ENCODE measurements at regions not wholly inside any gene's neighbourhood (a gene's known extent, or its start where the extent isn't known, plus 50 kb on each side); places are given as distances from the start of the nearest gene placed in this dataset.

DNA sequence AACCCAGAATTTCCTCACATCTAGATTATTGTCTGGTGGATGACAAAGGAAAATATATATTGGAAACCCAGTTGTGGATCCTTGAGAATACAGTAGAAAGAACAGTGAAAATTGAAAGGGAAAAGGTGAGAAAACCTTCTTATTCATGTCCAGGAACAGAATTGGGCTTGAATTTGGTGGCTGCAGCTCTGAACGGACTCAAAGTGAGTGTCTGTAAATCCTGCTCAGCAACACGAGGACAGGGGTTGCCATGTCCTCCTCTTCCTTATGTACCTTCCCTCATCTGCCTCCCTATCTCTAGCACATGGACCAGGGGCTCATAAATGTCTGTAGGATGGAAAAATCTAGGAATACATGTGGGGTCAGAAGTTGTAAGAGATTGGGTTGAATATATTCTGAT is 152.2 kb downstream of the RPIA start:
- TF ChIP-seq, protein P1, sequence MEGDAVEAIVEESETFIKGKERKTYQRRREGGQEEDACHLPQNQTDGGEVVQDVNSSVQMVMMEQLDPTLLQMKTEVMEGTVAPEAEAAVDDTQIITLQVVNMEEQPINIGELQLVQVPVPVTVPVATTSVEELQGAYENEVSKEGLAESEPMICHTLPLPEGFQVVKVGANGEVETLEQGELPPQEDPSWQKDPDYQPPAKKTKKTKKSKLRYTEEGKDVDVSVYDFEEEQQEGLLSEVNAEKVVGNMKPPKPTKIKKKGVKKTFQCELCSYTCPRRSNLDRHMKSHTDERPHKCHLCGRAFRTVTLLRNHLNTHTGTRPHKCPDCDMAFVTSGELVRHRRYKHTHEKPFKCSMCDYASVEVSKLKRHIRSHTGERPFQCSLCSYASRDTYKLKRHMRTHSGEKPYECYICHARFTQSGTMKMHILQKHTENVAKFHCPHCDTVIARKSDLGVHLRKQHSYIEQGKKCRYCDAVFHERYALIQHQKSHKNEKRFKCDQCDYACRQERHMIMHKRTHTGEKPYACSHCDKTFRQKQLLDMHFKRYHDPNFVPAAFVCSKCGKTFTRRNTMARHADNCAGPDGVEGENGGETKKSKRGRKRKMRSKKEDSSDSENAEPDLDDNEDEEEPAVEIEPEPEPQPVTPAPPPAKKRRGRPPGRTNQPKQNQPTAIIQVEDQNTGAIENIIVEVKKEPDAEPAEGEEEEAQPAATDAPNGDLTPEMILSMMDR (conservative IDR thresholded peaks at IDR 0.05; ENCODE audit: low read depth in 2 of 2): no peak
- TF ChIP-seq ZNF114 (CRISPR knock-in tag; IDR thresholded peaks at IDR 0.05) (no peak), CREB1 (CRISPR knock-in tag; IDR thresholded peaks at IDR 0.05; ENCODE audit: low read depth) (no peak), EZH2 (IDR thresholded peaks at IDR 0.05; ENCODE audit: low read depth, unreplicated experiment) (no peak), POLR2AphosphoS5 (IDR thresholded peaks at IDR 0.05; ENCODE audit: low read depth) (no peak), EZH2phosphoT487 (IDR thresholded peaks at IDR 0.05; ENCODE audit: unreplicated experiment) (no peak), STAT1 (IDR thresholded peaks at IDR 0.05; ENCODE audit: unreplicated experiment) (no peak)
- TF ChIP-seq, protein P2, sequence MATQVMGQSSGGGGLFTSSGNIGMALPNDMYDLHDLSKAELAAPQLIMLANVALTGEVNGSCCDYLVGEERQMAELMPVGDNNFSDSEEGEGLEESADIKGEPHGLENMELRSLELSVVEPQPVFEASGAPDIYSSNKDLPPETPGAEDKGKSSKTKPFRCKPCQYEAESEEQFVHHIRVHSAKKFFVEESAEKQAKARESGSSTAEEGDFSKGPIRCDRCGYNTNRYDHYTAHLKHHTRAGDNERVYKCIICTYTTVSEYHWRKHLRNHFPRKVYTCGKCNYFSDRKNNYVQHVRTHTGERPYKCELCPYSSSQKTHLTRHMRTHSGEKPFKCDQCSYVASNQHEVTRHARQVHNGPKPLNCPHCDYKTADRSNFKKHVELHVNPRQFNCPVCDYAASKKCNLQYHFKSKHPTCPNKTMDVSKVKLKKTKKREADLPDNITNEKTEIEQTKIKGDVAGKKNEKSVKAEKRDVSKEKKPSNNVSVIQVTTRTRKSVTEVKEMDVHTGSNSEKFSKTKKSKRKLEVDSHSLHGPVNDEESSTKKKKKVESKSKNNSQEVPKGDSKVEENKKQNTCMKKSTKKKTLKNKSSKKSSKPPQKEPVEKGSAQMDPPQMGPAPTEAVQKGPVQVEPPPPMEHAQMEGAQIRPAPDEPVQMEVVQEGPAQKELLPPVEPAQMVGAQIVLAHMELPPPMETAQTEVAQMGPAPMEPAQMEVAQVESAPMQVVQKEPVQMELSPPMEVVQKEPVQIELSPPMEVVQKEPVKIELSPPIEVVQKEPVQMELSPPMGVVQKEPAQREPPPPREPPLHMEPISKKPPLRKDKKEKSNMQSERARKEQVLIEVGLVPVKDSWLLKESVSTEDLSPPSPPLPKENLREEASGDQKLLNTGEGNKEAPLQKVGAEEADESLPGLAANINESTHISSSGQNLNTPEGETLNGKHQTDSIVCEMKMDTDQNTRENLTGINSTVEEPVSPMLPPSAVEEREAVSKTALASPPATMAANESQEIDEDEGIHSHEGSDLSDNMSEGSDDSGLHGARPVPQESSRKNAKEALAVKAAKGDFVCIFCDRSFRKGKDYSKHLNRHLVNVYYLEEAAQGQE (IDR thresholded peaks at IDR 0.05; ENCODE audit: unreplicated experiment): no peak
- TF ChIP-seq, protein P3, sequence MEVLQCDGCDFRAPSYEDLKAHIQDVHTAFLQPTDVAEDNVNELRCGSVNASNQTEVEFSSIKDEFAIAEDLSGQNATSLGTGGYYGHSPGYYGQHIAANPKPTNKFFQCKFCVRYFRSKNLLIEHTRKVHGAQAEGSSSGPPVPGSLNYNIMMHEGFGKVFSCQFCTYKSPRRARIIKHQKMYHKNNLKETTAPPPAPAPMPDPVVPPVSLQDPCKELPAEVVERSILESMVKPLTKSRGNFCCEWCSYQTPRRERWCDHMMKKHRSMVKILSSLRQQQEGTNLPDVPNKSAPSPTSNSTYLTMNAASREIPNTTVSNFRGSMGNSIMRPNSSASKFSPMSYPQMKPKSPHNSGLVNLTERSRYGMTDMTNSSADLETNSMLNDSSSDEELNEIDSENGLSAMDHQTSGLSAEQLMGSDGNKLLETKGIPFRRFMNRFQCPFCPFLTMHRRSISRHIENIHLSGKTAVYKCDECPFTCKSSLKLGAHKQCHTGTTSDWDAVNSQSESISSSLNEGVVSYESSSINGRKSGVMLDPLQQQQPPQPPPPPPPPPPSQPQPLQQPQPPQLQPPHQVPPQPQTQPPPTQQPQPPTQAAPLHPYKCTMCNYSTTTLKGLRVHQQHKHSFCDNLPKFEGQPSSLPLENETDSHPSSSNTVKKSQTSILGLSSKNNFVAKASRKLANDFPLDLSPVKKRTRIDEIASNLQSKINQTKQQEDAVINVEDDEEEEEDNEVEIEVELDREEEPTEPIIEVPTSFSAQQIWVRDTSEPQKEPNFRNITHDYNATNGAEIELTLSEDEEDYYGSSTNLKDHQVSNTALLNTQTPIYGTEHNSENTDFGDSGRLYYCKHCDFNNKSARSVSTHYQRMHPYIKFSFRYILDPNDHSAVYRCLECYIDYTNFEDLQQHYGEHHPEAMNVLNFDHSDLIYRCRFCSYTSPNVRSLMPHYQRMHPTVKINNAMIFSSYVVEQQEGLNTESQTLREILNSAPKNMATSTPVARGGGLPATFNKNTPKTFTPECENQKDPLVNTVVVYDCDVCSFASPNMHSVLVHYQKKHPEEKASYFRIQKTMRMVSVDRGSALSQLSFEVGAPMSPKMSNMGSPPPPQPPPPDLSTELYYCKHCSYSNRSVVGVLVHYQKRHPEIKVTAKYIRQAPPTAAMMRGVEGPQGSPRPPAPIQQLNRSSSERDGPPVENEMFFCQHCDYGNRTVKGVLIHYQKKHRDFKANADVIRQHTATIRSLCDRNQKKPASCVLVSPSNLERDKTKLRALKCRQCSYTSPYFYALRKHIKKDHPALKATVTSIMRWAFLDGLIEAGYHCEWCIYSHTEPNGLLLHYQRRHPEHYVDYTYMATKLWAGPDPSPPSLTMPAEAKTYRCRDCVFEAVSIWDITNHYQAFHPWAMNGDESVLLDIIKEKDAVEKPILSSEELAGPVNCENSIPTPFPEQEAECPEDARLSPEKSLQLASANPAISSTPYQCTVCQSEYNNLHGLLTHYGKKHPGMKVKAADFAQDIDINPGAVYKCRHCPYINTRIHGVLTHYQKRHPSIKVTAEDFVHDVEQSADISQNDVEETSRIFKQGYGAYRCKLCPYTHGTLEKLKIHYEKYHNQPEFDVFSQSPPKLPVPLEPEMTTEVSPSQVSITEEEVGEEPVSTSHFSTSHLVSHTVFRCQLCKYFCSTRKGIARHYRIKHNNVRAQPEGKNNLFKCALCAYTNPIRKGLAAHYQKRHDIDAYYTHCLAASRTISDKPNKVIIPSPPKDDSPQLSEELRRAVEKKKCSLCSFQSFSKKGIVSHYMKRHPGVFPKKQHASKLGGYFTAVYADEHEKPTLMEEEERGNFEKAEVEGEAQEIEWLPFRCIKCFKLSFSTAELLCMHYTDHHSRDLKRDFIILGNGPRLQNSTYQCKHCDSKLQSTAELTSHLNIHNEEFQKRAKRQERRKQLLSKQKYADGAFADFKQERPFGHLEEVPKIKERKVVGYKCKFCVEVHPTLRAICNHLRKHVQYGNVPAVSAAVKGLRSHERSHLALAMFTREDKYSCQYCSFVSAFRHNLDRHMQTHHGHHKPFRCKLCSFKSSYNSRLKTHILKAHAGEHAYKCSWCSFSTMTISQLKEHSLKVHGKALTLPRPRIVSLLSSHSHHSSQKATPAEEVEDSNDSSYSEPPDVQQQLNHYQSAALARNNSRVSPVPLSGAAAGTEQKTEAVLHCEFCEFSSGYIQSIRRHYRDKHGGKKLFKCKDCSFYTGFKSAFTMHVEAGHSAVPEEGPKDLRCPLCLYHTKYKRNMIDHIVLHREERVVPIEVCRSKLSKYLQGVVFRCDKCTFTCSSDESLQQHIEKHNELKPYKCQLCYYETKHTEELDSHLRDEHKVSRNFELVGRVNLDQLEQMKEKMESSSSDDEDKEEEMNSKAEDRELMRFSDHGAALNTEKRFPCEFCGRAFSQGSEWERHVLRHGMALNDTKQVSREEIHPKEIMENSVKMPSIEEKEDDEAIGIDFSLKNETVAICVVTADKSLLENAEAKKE (CRISPR knock-in tag; IDR thresholded peaks at IDR 0.05): no peak
